ENCODE measurements at regions not wholly inside any gene's neighbourhood (a gene's known extent, or its start where the extent isn't known, plus 50 kb on each side); places are given as distances from the start of the nearest gene placed in this dataset.
"Not testable (repeated sequence)": the region's sequence is repeated elsewhere in the genome, so short reads cannot be mapped to it uniquely, and the experiment has no call there.

GRCh38 chr18:1039421-1039820, 134.8 kb downstream of the ADCYAP1 start:
- Histone ChIP-seq H3K9me3 (no peaks in the 10 kb centered on the region), H3K27ac (no peak overlapping the region), H3K27me3 (no peaks in the 10 kb centered on the region), H3K36me3 (no peaks in the 10 kb centered on the region), H3K4me3 (ENCODE audit: low read depth in 1 of 2, low read length in 1 of 2) (no peak overlapping the region), H3K4me1 (ENCODE audit: control insufficient read depth in 1 of 2, insufficient read depth in 1 of 2, low read depth in 1 of 2, low read length in 1 of 2) (no peaks in the 10 kb centered on the region)
- TF ChIP-seq CTCF (IDR thresholded peaks at IDR 0.05) = no peak

DNA sequence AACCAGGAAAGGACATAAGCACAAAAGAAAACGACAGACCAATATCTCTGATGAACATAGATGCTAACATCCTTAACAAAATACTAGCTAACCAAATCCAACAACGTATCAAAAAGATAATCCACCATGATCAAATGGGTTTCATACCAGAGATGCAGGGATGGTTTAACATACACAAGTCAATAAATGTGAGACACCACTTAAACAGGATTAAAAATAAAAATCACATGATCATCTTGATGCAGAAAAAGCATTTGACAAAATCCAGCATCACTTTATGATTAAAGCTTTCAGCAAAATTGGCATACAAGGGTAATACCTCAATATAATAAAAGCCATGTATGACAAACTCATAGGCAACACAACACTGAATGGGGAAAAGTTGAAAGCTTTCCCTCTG, 138.4 kb downstream of the ADCYAP1 start:
- not testable (repeated sequence) for H3K27me3 ChIP-seq; H3K4me3 ChIP-seq (ENCODE audit: low read depth in 1 of 2, low read length in 1 of 2); H3K9me3 ChIP-seq; H3K4me1 ChIP-seq (ENCODE audit: control insufficient read depth in 1 of 2, insufficient read depth in 1 of 2, low read depth in 1 of 2, low read length in 1 of 2); H3K27ac ChIP-seq; H3K36me3 ChIP-seq

DNA sequence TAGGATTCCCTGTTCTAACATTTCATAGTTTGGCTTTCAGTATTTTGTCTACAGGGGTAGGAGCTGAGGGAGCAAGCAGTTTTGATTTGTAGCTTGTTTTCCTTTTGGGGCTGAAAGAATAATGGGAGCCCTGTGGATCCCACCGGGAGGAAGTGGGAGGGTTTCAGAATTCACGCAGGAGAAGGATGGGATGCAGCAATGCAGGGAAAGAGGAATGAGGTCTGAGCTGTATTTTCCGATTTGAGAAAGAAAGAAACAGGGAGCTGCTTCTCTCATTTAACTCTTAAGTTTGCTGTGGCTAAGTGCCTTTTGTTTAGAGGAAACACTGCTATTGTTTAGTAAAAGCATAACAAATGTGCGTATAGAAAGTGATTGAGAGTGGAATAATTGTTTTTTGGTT, 141.0 kb downstream of the ADCYAP1 start:
- Histone ChIP-seq H3K4me1 (ENCODE audit: control insufficient read depth in 1 of 2, insufficient read depth in 1 of 2, low read depth in 1 of 2, low read length in 1 of 2) (no peaks in the 10 kb centered on the region), H3K9me3 (no peaks in the 10 kb centered on the region), H3K36me3 (no peaks in the 10 kb centered on the region), H3K27me3 (no peaks in the 10 kb centered on the region), H3K27ac (no peak overlapping the region), H3K4me3 (ENCODE audit: low read depth in 1 of 2, low read length in 1 of 2) (no peak overlapping the region)
- no peak for TF ChIP-seq CTCF (IDR thresholded peaks at IDR 0.05)

GRCh38 chr18:1047406-1047805, 142.7 kb downstream of the ADCYAP1 start:
- Histone ChIP-seq H3K27me3 (no peaks in the 10 kb centered on the region), H3K27ac (no peak overlapping the region), H3K4me3 (ENCODE audit: low read depth in 1 of 2, low read length in 1 of 2) (no peak overlapping the region), H3K36me3 (no peaks in the 10 kb centered on the region), H3K4me1 (ENCODE audit: control insufficient read depth in 1 of 2, insufficient read depth in 1 of 2, low read depth in 1 of 2, low read length in 1 of 2) (no peaks in the 10 kb centered on the region), H3K9me3 (no peaks in the 10 kb centered on the region)
- no peak for TF ChIP-seq CTCF (IDR thresholded peaks at IDR 0.05)

DNA sequence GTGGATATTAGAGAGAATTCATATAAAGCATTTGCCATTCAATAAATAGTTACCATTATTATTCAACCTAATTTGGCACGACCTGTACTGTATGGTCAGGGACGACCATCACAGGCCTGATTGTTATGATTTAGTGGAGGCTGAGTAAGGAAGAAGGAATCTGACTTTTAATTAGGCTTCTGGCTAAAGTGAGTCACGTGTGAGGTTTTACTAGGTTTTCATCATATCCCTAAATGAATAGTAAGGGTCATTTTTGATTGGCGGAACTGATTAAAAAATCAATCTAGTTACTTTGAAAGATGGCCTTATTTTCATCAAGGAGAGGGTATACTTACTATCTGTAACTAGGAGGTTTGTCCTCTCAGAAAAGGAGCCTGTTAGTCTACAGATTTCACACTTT, 143.4 kb downstream of the ADCYAP1 start:
- H3K36me3 ChIP-seq = no peaks in the 10 kb centered on the region
- no peak for TF ChIP-seq CTCF (IDR thresholded peaks at IDR 0.05)
- no peaks in the 10 kb centered on the region for H3K27me3 ChIP-seq
- H3K27ac ChIP-seq = no peak overlapping the region
- no peak overlapping the region for H3K4me3 ChIP-seq (ENCODE audit: low read depth in 1 of 2, low read length in 1 of 2)
- H3K9me3 ChIP-seq = no peaks in the 10 kb centered on the region
- no peaks in the 10 kb centered on the region for H3K4me1 ChIP-seq (ENCODE audit: control insufficient read depth in 1 of 2, insufficient read depth in 1 of 2, low read depth in 1 of 2, low read length in 1 of 2)

DNA sequence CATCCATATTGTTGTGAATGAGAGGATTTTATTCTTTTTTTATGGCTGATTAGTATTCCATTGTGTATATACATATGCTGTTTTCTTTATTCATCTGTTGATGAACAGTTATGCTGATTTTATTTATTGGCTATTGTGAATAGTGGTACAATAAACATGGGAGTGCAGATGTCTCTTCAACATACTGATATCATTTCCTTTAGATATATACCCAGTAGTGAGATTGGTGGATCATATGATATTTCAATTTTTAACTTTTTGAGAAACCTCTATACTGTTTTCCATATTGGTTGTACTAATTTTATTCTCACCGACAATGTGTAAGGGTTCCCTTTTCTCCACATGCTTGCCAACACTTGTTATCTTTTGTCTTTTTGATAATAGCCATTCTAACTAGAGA, 144.5 kb downstream of the ADCYAP1 start:
- Histone ChIP-seq H3K9me3 (no peaks in the 10 kb centered on the region), H3K36me3 (no peaks in the 10 kb centered on the region), H3K27ac (no peak overlapping the region), H3K4me1 (ENCODE audit: control insufficient read depth in 1 of 2, insufficient read depth in 1 of 2, low read depth in 1 of 2, low read length in 1 of 2) (no peaks in the 10 kb centered on the region), H3K4me3 (ENCODE audit: low read depth in 1 of 2, low read length in 1 of 2) (no peak overlapping the region), H3K27me3 (no peaks in the 10 kb centered on the region)
- TF ChIP-seq CTCF (IDR thresholded peaks at IDR 0.05) = no peak
